ENCODE measurements at regions not wholly inside any gene's neighbourhood (a gene's known extent, or its start where the extent isn't known, plus 50 kb on each side); places are given as distances from the start of the nearest gene placed in this dataset.

DNA sequence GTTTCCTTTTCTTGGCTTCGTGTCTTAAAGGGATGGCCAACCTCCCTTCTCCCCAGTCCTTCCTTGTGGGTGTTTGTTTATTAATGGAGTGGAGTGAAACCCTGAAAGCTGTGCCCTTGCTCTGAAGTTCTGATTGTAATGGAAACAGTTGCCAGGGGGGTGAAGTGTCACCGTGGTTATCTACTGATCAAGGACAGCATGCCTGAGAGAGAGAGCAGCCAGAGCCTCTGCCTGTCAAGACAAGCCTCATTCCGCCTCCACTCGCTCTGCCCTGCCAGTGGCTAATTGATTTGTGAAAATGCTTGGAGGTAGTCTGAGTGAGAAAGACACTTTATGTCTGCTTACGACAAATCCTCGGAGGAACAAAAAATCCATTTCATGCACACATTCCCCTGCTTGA, 143.7 kb upstream of the SLC30A5 start:
- TF ChIP-seq, protein P1, sequence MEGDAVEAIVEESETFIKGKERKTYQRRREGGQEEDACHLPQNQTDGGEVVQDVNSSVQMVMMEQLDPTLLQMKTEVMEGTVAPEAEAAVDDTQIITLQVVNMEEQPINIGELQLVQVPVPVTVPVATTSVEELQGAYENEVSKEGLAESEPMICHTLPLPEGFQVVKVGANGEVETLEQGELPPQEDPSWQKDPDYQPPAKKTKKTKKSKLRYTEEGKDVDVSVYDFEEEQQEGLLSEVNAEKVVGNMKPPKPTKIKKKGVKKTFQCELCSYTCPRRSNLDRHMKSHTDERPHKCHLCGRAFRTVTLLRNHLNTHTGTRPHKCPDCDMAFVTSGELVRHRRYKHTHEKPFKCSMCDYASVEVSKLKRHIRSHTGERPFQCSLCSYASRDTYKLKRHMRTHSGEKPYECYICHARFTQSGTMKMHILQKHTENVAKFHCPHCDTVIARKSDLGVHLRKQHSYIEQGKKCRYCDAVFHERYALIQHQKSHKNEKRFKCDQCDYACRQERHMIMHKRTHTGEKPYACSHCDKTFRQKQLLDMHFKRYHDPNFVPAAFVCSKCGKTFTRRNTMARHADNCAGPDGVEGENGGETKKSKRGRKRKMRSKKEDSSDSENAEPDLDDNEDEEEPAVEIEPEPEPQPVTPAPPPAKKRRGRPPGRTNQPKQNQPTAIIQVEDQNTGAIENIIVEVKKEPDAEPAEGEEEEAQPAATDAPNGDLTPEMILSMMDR (conservative IDR thresholded peaks at IDR 0.05 in 1 of 2, IDR thresholded peaks at IDR 0.05 in 1 of 2; ENCODE audit: extremely low read depth in 1 of 2, insufficient read depth in 1 of 2, low read depth in 1 of 2, low read length in 2 of 2), result no peak
- no peak for TF ChIP-seq EZH2 (IDR thresholded peaks at IDR 0.05; ENCODE audit: borderline replicate concordance, low read length)
